PC-3 (cell line): ENCODE measurements at regions not wholly inside any gene's neighbourhood (a gene's known extent, or its start where the extent isn't known, plus 50 kb on each side); places are given as distances from the start of the nearest gene placed in this dataset.

Source experiments
- CTCF ChIP-seq: fragments of 300-600 bp; sonication (generic); conservative IDR thresholded peaks from 2 replicates; pipeline ENCODE4 v1.5.1; 2017; ENCODE audit warnings: antibody characterized with exemption, low read depth, mild to moderate bottlenecking, low read length
- EZH2 ChIP-seq: fragments of 300-600 bp; sonication (generic); IDR thresholded peaks from one replicate; pipeline ENCODE4 v1.6.1; 2017; ENCODE audit warnings: antibody characterized with exemption, mild to moderate bottlenecking, low read length; ENCODE audit not compliant: unreplicated experiment

- no peak for TF ChIP-seq CTCF
- TF ChIP-seq EZH2 = no peak
Observed at GRCh38 chr12:81874586-81874985, 115.4 kb upstream of the PPFIA2 start.
